HepG2 (cell line): ENCODE measurements at regions not wholly inside any gene's neighbourhood (a gene's known extent, or its start where the extent isn't known, plus 50 kb on each side); places are given as distances from the start of the nearest gene placed in this dataset.

Experiments
- ATAC-seq: fragments of 200-7000 bp; cut with Tn5 transposase; 3 replicates; pipeline ENCODE4 v1.9.1; 2020; ENCODE audit warnings: mild to moderate bottlenecking, moderate library complexity
- BruUV-seq: library from RNA; stranded (reverse); fragments of 400-500 nt; replicated peaks from 2 replicates; lab custom pipeline; 2021; lab: Mats Ljungman, UMichigan
- CTCF ChIA-PET: fragments of 300-600 bp; formaldehyde crosslinking; extraction: SDS; loops from one replicate; lab custom pipeline; 2021; ENCODE audit warnings: low total read pairs, inconsistent platforms, low intra/inter-chr PET ratio; lab: Yijun Ruan, JAX
- POLR2A ChIA-PET: fragments of 350-600 bp; sonication (Branson Sonifier 250); formaldehyde crosslinking; loops from one replicate; lab custom pipeline; 2020; ENCODE audit warnings: antibody characterized with exemption, inconsistent platforms; lab: Yijun Ruan, JAX
- DNase-seq: peaks from one replicate; pipeline ENCODE4 v3.0.0-alpha.2; 2015; ENCODE audit warnings: low spot score
- FAIRE-seq: peaks from 3 replicates; lab custom pipeline; 2011; peaks lifted over from hg19 to GRCh38; lab: Jason Lieb, UNC
- H2AFZ ChIP-seq: one replicate; pipeline ENCODE4 v1.6.1; 2011; ENCODE audit warnings: low read length, inconsistent platforms
- H3K27ac ChIP-seq: fragments of 300-600 bp; 3 replicates; pipeline ENCODE4 v1.8.0; 2011; ENCODE audit warnings: mixed run types, mild to moderate bottlenecking, mixed read lengths, low read length, inconsistent platforms; ENCODE audit not compliant: insufficient read depth; ENCODE audit errors: extremely low read length
- H3K27me3 ChIP-seq, 2 experiments: fragments of 200-600 bp in 1 of 2; 2 replicates in 1 of 2; 3 replicates in 1 of 2; pipeline versions ENCODE4 v1.6.0 to v1.8.0; 2011; ENCODE audit warnings: low read length in 2 of 2, mild to moderate bottlenecking in 2 of 2, moderate library complexity in 2 of 2, inconsistent platforms in 1 of 2; ENCODE audit not compliant: insufficient read depth in 2 of 2, control insufficient read depth in 1 of 2
- H3K36me3 ChIP-seq, 2 experiments: fragments of 200-600 bp in 1 of 2; replicated peaks in 1 of 2; 2 replicates in 1 of 2; 3 replicates in 1 of 2; pipeline versions ENCODE4 v1.5.1 to v1.8.0; 2011; ENCODE audit warnings: low read length in 2 of 2, inconsistent platforms in 1 of 2; ENCODE audit not compliant: insufficient read depth in 2 of 2, control insufficient read depth in 1 of 2
- H3K4me1 ChIP-seq: 2 replicates; pipeline ENCODE4 v1.5.1; 2012; ENCODE audit warnings: low read length, inconsistent platforms; ENCODE audit not compliant: insufficient read depth
- H3K4me2 ChIP-seq: 2 replicates; pipeline ENCODE4 v1.6.0; 2011; ENCODE audit warnings: low read depth, low read length, inconsistent platforms
- H3K4me3 ChIP-seq, 3 experiments: fragments of 200-600 bp in 1 of 3; sonication (generic), shearing (Covaris generic) in 1 of 3; replicated peaks in 1 of 3; 2 replicates each; pipeline ENCODE4 v1.5.1; 2011 to 2016; ENCODE audit warnings: low read length in 3 of 3, inconsistent platforms in 2 of 3, low read depth in 2 of 3, mild to moderate bottlenecking in 2 of 3, control low read depth in 1 of 3, mixed read lengths in 1 of 3; ENCODE audit not compliant: insufficient read depth in 1 of 3
- H3K79me2 ChIP-seq: one replicate; pipeline ENCODE4 v1.6.1; 2011; ENCODE audit warnings: low read length, inconsistent platforms; ENCODE audit not compliant: insufficient read depth
- H3K9ac ChIP-seq: 2 replicates; pipeline ENCODE4 v1.6.0; 2011; ENCODE audit warnings: mild to moderate bottlenecking, low read depth, low read length, inconsistent platforms; ENCODE audit not compliant: insufficient read depth
- H3K9me3 ChIP-seq: 2 replicates; pipeline ENCODE4 v1.5.1; 2012; ENCODE audit warnings: mild to moderate bottlenecking, low read length
- H4K20me1 ChIP-seq: 2 replicates; pipeline ENCODE4 v1.6.0; 2011; ENCODE audit warnings: inconsistent platforms, mild to moderate bottlenecking, low read length, moderate library complexity; ENCODE audit not compliant: insufficient read depth
- BRD4 ChIP-seq: sonication (generic); formaldehyde crosslinking; IDR thresholded peaks from 2 replicates; pipeline ENCODE4 v1.4.0; 2020; ENCODE audit warnings: missing genetic modification reagents
- DNMT1 ChIP-seq: sonication (generic); formaldehyde crosslinking; IDR thresholded peaks from 2 replicates; pipeline ENCODE4 v1.5.1; 2020; ENCODE audit warnings: mild to moderate bottlenecking, missing genetic modification reagents
- FIP1L1 ChIP-seq: fragments of 200-400 bp; formaldehyde crosslinking; IDR thresholded peaks from 2 replicates; pipeline ENCODE4 v1.6.1; 2018; ENCODE audit warnings: low read depth, mild to moderate bottlenecking, low read length, moderate library complexity, borderline replicate concordance; ENCODE audit not compliant: insufficient read depth
- HMG20B ChIP-seq: conservative IDR thresholded peaks from 2 replicates; pipeline ENCODE4 v1.6.1; 2016; ENCODE audit warnings: missing genetic modification reagents, missing compliant biosample characterization
- MEIS2 ChIP-seq: sonication (generic); formaldehyde crosslinking; IDR thresholded peaks from 2 replicates; pipeline ENCODE4 v1.9.0; 2021; ENCODE audit warnings: mild to moderate bottlenecking, missing genetic modification reagents
- NFE2L1 ChIP-seq: sonication (generic); formaldehyde crosslinking; IDR thresholded peaks from 2 replicates; pipeline ENCODE4 v1.4.0; 2020; ENCODE audit warnings: missing genetic modification reagents, mild to moderate bottlenecking, borderline replicate concordance
- NFRKB ChIP-seq: fragments of 450-650 bp; IDR thresholded peaks from 2 replicates; pipeline ENCODE4 v1.6.1; 2017
- POLR2AphosphoS5 ChIP-seq: IDR thresholded peaks from 2 replicates; pipeline ENCODE4 v1.6.1; 2012; ENCODE audit warnings: low read depth, low read length
- RAD51 ChIP-seq: fragments of 450-650 bp; IDR thresholded peaks from 2 replicates; pipeline ENCODE4 v1.6.1; 2016; ENCODE audit warnings: borderline replicate concordance
- RARG ChIP-seq: sonication (generic); formaldehyde crosslinking; IDR thresholded peaks from 2 replicates; pipeline ENCODE4 v1.4.0; 2020; ENCODE audit warnings: low read depth, mild to moderate bottlenecking, missing genetic modification reagents
- ZMAT3 ChIP-seq: sonication (generic); formaldehyde crosslinking; conservative IDR thresholded peaks from 2 replicates; pipeline ENCODE4 v1.7.0; 2021; ENCODE audit warnings: missing genetic modification reagents
- ZNF275 ChIP-seq: sonication (generic); formaldehyde crosslinking; IDR thresholded peaks from 2 replicates; pipeline ENCODE4 v1.8.0; 2022; ENCODE audit warnings: missing genetic modification reagents, mild to moderate bottlenecking, inconsistent platforms, borderline replicate concordance
- ZNF407 ChIP-seq: sonication (generic); formaldehyde crosslinking; IDR thresholded peaks from one replicate; pipeline ENCODE4 v1.5.1; 2020; ENCODE audit warnings: mild to moderate bottlenecking, missing genetic modification reagents; ENCODE audit errors: not compliant biosample characterization
- ZNF605 ChIP-seq: sonication (generic); formaldehyde crosslinking; IDR thresholded peaks from 2 replicates; pipeline ENCODE4 v1.8.0; 2022; ENCODE audit warnings: mild to moderate bottlenecking, missing genetic modification reagents
- ZUFSP ChIP-seq: sonication (generic); formaldehyde crosslinking; IDR thresholded peaks from 2 replicates; pipeline ENCODE4 v1.9.0; 2021; ENCODE audit warnings: missing genetic modification reagents, mild to moderate bottlenecking, borderline replicate concordance
- WGBS: methylation state at CpG from one replicate; pipeline ENCODE4 v1.1.6; 2017; ENCODE audit warnings: low lambda C conversion rate; 5-methylcytosine and 5-hydroxymethylcytosine counted together
- in situ Hi-C: cut with HindIII; loops from 2 replicates; pipeline ENCODE4 v1.10.0; 2017; ENCODE audit warnings: low pct_unique_long_range_greater_than_20kb; ENCODE audit not compliant: extremely low pct_ligation_motif_present
- intact Hi-C: fragments of 100-400 bp; cut with micrococcal nuclease; formaldehyde crosslinking; loops from one replicate; pipeline ENCODE4 v1.10.0; 2022; ENCODE audit not compliant: unreplicated experiment

GRCh38 chr18:27656167-27656778 is 471.2 kb upstream of the CHST9 start:
- intact Hi-C loops = no loop called here
- Histone ChIP-seq H3K27me3 (no peaks in the 10 kb centered on the region), H2AFZ (no peak overlapping the region), H3K9ac (no peak overlapping the region), H3K36me3 (no peaks in the 10 kb centered on the region), H3K4me3 (no peak overlapping the region), H4K20me1 (no peaks in the 10 kb centered on the region), H3K27ac (no peak overlapping the region), H3K9me3 (no peaks in the 10 kb centered on the region), H3K79me2 (no peaks in the 10 kb centered on the region), H3K4me2 (no peak overlapping the region), H3K4me1 (no peaks in the 10 kb centered on the region)
- no TSS peak for BruUV-seq
- DNase-seq = no peak
- ChIA-PET CTCF (no interaction called here), POLR2A (no interaction called here)
- ATAC-seq = no peak
- 17% methylated on average over 5 of the region's 5 CpGs for WGBS
- in situ Hi-C loops = no loop called here
- FAIRE-seq = no peak
- no peak for TF ChIP-seq POLR2AphosphoS5
- TF ChIP-seq NFRKB = no peak
- no peak for TF ChIP-seq ZNF275 (CRISPR knock-in tag)
- TF ChIP-seq ZUFSP (CRISPR knock-in tag) = no peak
- no peak for TF ChIP-seq RARG (CRISPR knock-in tag)
- no peak for TF ChIP-seq ZNF605 (CRISPR knock-in tag)
- no peak for TF ChIP-seq BRD4
- no peak for TF ChIP-seq FIP1L1
- TF ChIP-seq NFE2L1 = no peak
- TF ChIP-seq HMG20B (CRISPR knock-in tag) = no peak
- no peak for TF ChIP-seq DNMT1 (CRISPR knock-in tag)
- no peak for TF ChIP-seq ZMAT3
- TF ChIP-seq MEIS2 (CRISPR knock-in tag) = no peak
- no peak for TF ChIP-seq ZNF407 (CRISPR knock-in tag)
- TF ChIP-seq RAD51 = no peak
